Stimulated activated naive B cell treated with anti-CD40 and anti-IgM and Interleukin-4, amounts not matched to agents 10 μg/mL and 1 μg/mL and 100 μg/mL, for 72 hours (primary cell): ENCODE measurements at regions not wholly inside any gene's neighbourhood (a gene's known extent, or its start where the extent isn't known, plus 50 kb on each side); places are given as distances from the start of the nearest gene placed in this dataset.
A peak's percentile ranks its signal among the peaks of the same experiment; 100 is the strongest.

Source experiments
- ATAC-seq, 2 donors: fragments of 150-1000 bp; cut with Tn5 transposase; replicated peaks; 2 replicates each; pipeline ENCODE4 v1.10.0; 2021; ENCODE audit warnings: moderate library complexity in 1 of 2
- DNase-seq: peaks from one replicate; pipeline ENCODE4 v3.0.0; 2021
- H3K27ac Mint-ChIP-seq: one replicate; pipeline ENCODE4 v1.8.0; 2022; ENCODE audit warnings: mild to moderate bottlenecking, mixed read lengths
- H3K27me3 Mint-ChIP-seq, 2 donors: one replicate each; pipeline ENCODE4 v1.8.0; 2022; ENCODE audit warnings: mixed read lengths in 2 of 2
- H3K36me3 Mint-ChIP-seq, 2 donors: one replicate each; pipeline ENCODE4 v1.8.0; 2022; ENCODE audit warnings: mixed read lengths in 2 of 2, mild to moderate bottlenecking in 1 of 2
- H3K4me1 Mint-ChIP-seq, 2 donors: one replicate each; pipeline ENCODE4 v1.8.0; 2022; ENCODE audit warnings: mixed read lengths in 2 of 2, mild to moderate bottlenecking in 1 of 2
- H3K4me3 Mint-ChIP-seq, 2 donors: one replicate each; pipeline ENCODE4 v1.8.0; 2022; ENCODE audit warnings: mild to moderate bottlenecking in 2 of 2, mixed read lengths in 2 of 2, moderate library complexity in 1 of 2
- H3K9me3 Mint-ChIP-seq, 2 donors: one replicate each; pipeline ENCODE4 v1.8.0; 2022; ENCODE audit warnings: mixed read lengths in 2 of 2, mild to moderate bottlenecking in 1 of 2

DNA sequence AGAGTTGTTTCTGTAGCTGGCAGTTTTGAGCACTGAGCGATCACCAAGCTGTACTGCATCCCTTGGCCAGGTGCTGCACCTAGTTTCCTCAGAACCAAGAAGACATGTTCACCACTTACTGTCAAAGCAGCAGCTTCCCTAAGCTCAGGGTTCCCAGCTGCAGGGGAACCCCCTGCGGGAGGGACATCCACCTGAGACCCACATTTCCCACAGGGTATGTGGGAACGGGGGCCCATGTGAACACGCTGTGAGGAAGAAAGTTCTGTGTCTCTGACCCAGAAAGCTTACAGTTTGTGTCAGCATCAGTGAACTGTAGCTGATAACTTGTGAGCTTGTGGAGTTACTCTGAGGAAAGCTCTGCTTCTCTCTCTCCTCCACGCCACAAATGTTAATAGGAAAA lies 436.8 kb upstream of the IGFBP3 start:
- no peak overlapping the region for H3K4me3 Mint-ChIP-seq
- H3K9me3 Mint-ChIP-seq, result peaks cover 0 to 1% of the 10 kb centered on the region in 2 donors
- DNase-seq, result no peak
- H3K4me1 Mint-ChIP-seq, result no peaks in the 10 kb centered on the region
- ATAC-seq, result no peak
- no peaks in the 10 kb centered on the region for H3K36me3 Mint-ChIP-seq
- peaks cover 0 to 8% of the 10 kb centered on the region in 2 donors for H3K27me3 Mint-ChIP-seq
- H3K27ac Mint-ChIP-seq, result no peak overlapping the region

DNA sequence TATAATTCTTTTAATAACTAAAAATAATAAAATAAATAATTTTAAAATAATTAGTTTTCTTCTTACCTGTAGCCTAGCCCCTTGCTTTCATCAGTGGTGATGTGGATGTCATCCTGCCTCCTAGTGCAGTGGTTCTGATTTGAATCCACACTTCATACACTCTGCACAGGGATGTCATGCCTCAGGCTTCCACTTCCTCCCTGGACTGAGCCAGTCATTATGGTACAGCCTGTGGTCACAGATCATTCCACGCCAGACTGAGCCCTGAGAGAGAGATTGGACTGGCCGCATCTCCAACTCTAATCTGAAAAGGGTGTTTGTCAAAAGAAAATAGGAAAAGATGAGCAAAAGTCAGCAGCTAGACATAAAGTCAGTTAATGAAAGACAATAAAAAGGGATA lies 436.2 kb upstream of the IGFBP3 start:
- DNase-seq (no peak), ATAC-seq (peak in 1 of 2 donors; percentile 46)
- Mint-ChIP-seq H3K4me3 (no peak overlapping the region), H3K36me3 (no peaks in the 10 kb centered on the region), H3K27me3 (peaks cover 0 to 8% of the 10 kb centered on the region in 2 donors), H3K4me1 (no peaks in the 10 kb centered on the region), H3K27ac (no peak overlapping the region), H3K9me3 (peaks cover 0 to 1% of the 10 kb centered on the region in 2 donors)

DNA sequence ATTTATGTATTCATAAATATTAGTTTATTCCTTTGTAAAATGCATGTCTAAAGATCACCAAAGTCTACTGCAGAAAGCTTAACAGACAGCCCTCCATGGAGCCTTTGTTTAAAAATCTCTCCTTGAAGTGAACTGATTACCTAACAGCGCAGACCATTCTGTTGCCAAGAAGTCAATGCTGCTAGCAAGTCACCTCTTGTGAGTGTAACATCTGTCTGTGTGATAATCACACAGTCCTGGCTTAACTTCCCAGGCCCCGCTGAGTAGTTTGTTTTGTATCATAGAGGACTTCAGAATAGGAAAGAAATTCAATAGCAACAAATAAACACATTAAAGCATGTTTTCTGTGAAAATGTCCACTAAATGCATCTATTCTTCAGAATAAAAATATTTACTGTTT lies 435.3 kb upstream of the IGFBP3 start:
- no peaks in the 10 kb centered on the region for H3K4me1 Mint-ChIP-seq
- no peak overlapping the region for H3K27ac Mint-ChIP-seq
- peaks cover 0 to 8% of the 10 kb centered on the region in 2 donors for H3K27me3 Mint-ChIP-seq
- H3K36me3 Mint-ChIP-seq, result no peaks in the 10 kb centered on the region
- H3K4me3 Mint-ChIP-seq, result no peak overlapping the region
- ATAC-seq, result no peak
- H3K9me3 Mint-ChIP-seq, result peaks cover 0 to 1% of the 10 kb centered on the region in 2 donors
- no peak for DNase-seq

DNA sequence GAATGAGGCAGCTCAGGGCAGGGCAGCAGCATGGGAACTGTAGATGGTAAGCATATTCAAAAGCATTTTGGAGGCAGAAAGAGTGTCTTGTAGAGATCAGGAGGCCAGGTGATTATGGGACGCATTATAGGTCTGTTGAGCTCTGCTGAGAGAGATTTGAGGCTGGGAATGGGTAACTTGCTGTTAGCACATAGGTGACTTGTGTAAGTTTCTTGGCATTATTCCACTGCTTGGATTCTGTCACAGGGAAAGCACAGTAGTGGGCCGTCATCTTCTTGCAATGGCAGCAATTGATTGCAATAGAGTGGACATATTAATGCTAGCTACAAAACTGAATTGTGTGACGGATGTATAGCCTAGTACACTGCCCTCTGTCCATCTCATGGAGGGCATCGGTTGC lies 434.3 kb upstream of the IGFBP3 start:
- Mint-ChIP-seq H3K27me3 (peaks cover 0 to 8% of the 10 kb centered on the region in 2 donors), H3K27ac (no peak overlapping the region), H3K9me3 (peaks cover 0 to 1% of the 10 kb centered on the region in 2 donors), H3K4me1 (no peaks in the 10 kb centered on the region), H3K36me3 (no peaks in the 10 kb centered on the region), H3K4me3 (no peak overlapping the region)
- ATAC-seq (no peak), DNase-seq (no peak)

DNA sequence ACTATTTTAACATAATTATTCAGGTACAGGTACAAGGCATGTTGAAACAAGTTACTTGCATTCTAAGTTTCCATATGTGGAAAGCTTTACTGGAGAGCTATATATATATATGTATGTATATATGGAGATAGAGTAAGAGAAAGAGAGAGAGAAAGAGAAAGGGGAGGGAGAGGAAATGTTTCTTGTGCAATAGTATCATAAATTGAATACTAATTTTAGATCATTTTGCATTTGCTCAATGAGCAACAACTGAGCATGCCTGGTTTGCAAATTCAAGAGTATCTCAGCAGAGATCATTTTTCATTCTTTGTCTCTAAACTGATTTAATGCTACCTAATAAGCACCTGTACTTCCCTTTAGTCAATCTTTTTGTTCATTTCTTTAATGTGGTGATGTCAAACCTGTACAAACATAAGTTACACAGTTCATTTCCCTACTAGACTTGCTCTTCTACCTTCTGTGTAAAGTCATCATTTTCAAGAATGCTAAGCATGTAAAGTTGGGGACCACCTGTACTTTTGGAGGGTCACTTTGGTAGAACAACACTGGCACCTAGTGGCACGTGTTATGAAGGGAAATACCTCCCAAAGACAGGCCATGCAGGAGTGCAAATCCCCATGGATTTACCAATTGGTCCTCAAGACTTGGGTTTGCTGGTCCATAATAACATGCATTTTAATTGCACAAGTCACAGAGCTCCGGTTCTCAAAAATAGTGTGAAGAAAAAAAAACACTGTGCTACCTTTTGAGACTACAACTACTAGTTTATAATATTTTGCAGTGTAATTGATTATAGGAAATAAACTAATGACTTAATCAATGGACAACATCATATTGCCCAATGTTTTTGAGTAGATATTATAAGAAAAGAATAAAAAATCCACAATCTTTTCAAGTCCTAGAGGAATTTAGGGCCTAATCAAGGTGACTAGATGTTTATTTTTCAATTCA lies 431.2 kb upstream of the IGFBP3 start:
- DNase-seq (no peak), ATAC-seq (peak in 1 of 2 donors; percentile 51)
- Mint-ChIP-seq H3K4me1 (no peaks in the 10 kb centered on the region), H3K36me3 (no peaks in the 10 kb centered on the region), H3K27ac (no peak overlapping the region), H3K27me3 (peaks cover 0 to 8% of the 10 kb centered on the region in 2 donors), H3K4me3 (no peak overlapping the region), H3K9me3 (peaks cover 0 to 1% of the 10 kb centered on the region in 2 donors)

DNA sequence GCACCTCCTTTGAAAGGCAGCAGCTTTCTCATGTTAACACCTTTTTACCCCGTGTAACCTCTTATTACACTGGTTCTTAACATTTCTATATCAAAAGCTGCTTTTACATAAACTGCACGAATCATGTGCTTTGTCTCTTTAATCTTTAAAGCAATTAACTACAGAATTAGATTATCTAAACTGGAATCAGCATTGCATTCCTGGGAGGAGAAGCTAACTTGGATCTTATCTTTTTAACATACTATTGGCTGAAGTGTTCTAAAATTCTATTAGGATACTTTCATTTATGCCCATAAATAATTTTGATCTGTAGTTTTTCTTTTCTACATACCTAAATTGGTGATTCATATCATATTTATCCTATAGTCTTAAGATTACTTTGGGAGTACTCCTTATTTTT lies 428.4 kb upstream of the IGFBP3 start:
- ATAC-seq, result no peak
- Mint-ChIP-seq H3K27me3 (peaks cover 0 to 6% of the 10 kb centered on the region in 2 donors), H3K27ac (no peak overlapping the region), H3K4me1 (no peaks in the 10 kb centered on the region), H3K36me3 (no peaks in the 10 kb centered on the region), H3K9me3 (peaks cover 0 to 1% of the 10 kb centered on the region in 2 donors), H3K4me3 (no peak overlapping the region)
- no peak for DNase-seq

DNA sequence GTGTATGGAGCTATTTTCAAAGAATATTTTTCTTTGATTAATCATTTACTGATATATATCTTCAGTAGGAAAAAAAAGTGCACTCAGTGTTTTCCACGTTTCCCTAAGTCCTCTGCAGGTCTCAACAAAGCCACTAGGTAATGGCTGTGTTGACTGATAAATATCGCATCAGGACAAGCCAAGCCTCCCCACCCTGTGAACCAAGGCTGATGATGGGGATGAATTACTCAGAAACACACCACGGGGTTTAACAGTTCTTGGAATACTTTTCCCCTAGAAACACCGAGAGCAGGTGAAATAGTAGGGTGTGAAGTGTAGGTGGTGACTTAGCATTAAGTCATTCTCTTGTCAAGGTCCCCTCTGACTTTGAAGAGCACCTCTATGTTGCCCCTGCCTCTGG lies 423.5 kb upstream of the IGFBP3 start:
- Mint-ChIP-seq H3K4me3 (no peak overlapping the region), H3K4me1 (no peaks in the 10 kb centered on the region), H3K27ac (no peak overlapping the region), H3K36me3 (no peaks in the 10 kb centered on the region), H3K27me3 (no peaks in the 10 kb centered on the region), H3K9me3 (no peaks in the 10 kb centered on the region)
- DNase-seq (no peak), ATAC-seq (no peak)

DNA sequence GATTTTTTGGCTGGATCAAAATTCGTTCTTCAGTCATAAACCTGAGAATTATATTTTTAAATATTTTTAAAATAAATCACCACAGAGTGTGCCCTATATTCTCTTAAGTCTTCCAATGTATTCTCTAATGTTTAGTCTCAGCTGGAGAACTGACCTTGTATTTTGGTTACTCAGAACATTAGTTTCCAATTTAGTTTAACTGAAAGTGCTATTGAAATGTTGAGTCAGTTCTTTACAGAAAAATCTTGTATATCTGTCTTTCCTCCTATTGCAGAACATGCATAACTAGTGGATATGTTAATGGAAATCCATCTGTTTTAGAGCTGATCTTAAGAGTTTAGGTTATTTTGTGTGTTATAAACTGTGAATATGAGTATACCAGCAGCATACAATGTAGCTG lies 422.7 kb upstream of the IGFBP3 start:
- DNase-seq (no peak), ATAC-seq (no peak)
- Mint-ChIP-seq H3K27ac (no peak overlapping the region), H3K4me3 (no peak overlapping the region), H3K9me3 (peaks cover 0 to 4% of the 10 kb centered on the region in 2 donors), H3K27me3 (no peaks in the 10 kb centered on the region), H3K36me3 (no peaks in the 10 kb centered on the region), H3K4me1 (no peaks in the 10 kb centered on the region)

DNA sequence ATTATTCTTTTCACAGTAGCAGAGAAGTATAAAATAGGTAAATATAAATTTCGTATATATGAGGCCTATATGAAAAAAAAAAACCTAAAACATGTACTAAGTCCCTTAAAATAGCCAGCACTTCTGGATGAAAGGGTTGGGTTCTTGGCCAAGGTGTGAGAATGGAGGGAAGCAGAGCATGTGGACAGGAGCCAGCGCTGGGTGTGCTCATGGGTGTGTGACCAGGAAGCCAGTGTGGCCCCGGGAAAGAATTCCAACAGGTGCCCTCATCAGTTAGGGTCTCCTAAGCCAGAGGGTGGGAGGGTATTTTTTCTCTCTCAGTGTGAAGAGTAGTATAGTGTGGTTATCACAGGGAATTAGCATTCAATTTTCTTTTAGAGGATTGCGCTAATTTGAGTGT lies 401.9 kb upstream of the IGFBP3 start:
- Mint-ChIP-seq H3K4me3 (no peak overlapping the region), H3K27me3 (peaks cover 0 to 4% of the 10 kb centered on the region in 2 donors), H3K4me1 (peaks cover 5 to 6% of the 10 kb centered on the region in 2 donors), H3K9me3 (peaks cover 4 to 5% of the 10 kb centered on the region in 2 donors), H3K36me3 (no peaks in the 10 kb centered on the region), H3K27ac (no peak overlapping the region)
- no peak for DNase-seq
- ATAC-seq, result no peak

DNA sequence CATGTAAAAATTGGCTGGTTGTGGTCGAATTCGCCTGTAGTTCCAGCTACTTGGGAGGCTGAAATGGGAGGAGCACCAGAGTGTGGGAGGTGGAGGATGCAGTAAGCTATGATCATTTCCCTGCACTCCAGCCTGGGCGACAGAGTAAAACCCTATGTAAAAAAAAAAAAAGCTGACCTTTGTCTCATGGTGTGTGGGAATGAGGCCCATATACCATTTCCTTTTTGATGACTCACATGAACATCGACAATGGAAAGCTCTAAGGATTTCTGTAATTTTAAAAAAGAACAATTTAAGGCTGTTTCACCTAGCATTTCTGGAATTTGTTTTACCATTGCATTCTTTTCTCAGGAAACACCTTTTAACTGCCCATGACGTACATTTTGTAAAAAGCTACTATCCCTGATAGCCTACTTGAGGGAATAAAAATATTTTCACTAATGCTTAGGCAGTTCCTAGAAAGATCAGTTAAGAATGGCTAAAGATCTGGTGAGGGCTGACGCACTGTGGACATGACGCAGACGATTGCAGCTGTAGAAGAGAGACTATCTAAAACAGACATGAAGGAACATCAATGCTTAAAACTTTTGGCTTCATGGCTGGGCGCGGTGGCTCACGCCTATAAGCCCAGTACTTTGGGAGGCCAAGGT lies 400.6 kb upstream of the IGFBP3 start:
- H3K27ac Mint-ChIP-seq, result no peak overlapping the region
- peaks cover 5 to 6% of the 10 kb centered on the region in 2 donors for H3K4me1 Mint-ChIP-seq
- H3K4me3 Mint-ChIP-seq, result no peak overlapping the region
- H3K27me3 Mint-ChIP-seq, result peaks cover 0 to 4% of the 10 kb centered on the region in 2 donors
- no peaks in the 10 kb centered on the region for H3K36me3 Mint-ChIP-seq
- DNase-seq (no peak), ATAC-seq (no peak)
- H3K9me3 Mint-ChIP-seq, result peaks cover 4 to 5% of the 10 kb centered on the region in 2 donors

DNA sequence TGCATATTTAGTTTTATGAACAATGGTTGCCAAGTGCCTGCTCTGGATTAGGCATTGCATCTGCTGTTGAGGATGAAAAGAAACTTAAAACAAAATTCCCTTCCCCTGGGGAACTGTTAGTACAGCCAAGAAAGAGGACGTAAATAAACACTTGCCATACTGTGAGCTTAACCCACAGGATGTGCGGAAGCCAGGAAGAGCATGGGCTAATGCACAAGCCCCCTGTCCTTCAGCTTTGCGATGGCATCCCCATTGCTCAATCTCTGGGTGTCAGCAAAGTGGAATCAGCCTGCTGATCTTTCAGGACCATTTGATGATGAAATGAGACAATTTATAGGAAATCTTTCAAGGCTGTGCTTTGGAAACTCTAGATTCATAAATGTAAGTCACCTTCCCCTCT lies 399.9 kb upstream of the IGFBP3 start:
- no peak for DNase-seq
- no peak for ATAC-seq
- H3K4me1 Mint-ChIP-seq, result peaks cover 5 to 6% of the 10 kb centered on the region in 2 donors
- H3K4me3 Mint-ChIP-seq, result no peak overlapping the region
- H3K27ac Mint-ChIP-seq, result no peak overlapping the region
- H3K36me3 Mint-ChIP-seq, result no peaks in the 10 kb centered on the region
- peaks cover 4 to 5% of the 10 kb centered on the region in 2 donors for H3K9me3 Mint-ChIP-seq
- peaks cover 0 to 4% of the 10 kb centered on the region in 2 donors for H3K27me3 Mint-ChIP-seq

DNA sequence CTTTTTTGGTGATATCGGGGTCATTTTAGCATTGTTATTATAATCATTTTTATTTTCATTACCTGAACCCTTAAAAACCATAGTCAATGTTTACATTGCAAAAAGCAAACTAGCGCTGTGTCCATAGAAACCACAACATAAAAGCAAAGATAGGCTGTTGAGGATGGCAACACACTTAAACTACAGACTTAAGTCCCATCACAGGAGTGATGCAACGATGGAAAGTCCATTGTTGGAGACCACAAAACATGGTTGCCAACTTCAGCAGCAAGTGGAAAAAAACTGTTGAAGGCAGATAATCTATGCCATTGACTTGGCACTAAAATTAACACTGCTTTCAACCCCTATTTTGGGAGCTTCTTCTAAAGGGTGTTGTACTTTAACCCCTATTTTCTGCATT lies 398.8 kb upstream of the IGFBP3 start:
- no peaks in the 10 kb centered on the region for H3K36me3 Mint-ChIP-seq
- no peaks in the 10 kb centered on the region for H3K27me3 Mint-ChIP-seq
- peaks cover 3 to 4% of the 10 kb centered on the region in 2 donors for H3K9me3 Mint-ChIP-seq
- no peak overlapping the region for H3K27ac Mint-ChIP-seq
- no peak for ATAC-seq
- H3K4me1 Mint-ChIP-seq, result no peaks in the 10 kb centered on the region
- H3K4me3 Mint-ChIP-seq, result no peak overlapping the region
- no peak for DNase-seq

DNA sequence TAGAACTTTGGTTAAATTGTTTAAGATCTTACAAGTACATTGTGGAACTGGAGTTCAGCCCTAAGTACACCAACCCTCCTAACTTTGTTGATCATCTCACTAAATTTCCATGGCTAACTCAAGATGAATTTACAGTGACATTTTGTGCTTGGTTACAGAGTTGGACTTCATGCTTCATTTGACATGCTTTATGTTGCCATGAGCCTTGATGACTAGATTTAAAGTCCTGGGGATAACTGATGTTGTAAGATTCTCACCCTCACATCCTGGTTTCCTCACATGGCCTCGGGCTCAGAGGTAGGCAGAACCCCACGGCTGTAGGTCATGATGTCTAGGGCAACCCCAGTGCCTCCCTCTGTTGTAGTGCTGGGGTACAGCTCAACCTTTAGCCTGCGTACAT lies 397.2 kb upstream of the IGFBP3 start:
- no peaks in the 10 kb centered on the region for H3K4me1 Mint-ChIP-seq
- DNase-seq (no peak), ATAC-seq (no peak)
- H3K4me3 Mint-ChIP-seq, result no peak overlapping the region
- H3K27me3 Mint-ChIP-seq, result no peaks in the 10 kb centered on the region
- no peaks in the 10 kb centered on the region for H3K36me3 Mint-ChIP-seq
- peaks cover 3 to 4% of the 10 kb centered on the region in 2 donors for H3K9me3 Mint-ChIP-seq
- no peak overlapping the region for H3K27ac Mint-ChIP-seq

DNA sequence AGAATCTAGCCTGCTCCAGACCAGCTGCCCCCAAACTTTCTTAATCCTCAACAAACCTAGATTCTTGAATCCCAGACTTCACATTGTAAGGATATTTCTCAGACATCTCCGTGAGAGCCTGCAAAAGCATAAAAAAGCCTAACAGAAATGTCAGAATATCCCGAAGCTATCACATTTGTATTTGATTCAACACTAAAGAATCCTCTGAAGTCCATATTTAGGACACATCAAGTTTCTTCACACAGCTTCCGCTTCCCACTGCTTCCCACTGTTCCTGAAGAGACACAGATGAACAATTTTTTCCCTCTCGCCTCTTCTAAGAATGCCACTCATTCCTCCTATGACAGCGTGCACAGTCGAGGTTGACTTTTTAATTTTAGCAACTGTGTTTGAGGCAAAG lies 396.2 kb upstream of the IGFBP3 start:
- no peaks in the 10 kb centered on the region for H3K36me3 Mint-ChIP-seq
- H3K4me1 Mint-ChIP-seq, result no peaks in the 10 kb centered on the region
- DNase-seq (no peak), ATAC-seq (no peak)
- H3K9me3 Mint-ChIP-seq, result peaks cover 0 to 4% of the 10 kb centered on the region in 2 donors
- H3K27me3 Mint-ChIP-seq, result no peaks in the 10 kb centered on the region
- H3K27ac Mint-ChIP-seq, result no peak overlapping the region
- H3K4me3 Mint-ChIP-seq, result no peak overlapping the region

DNA sequence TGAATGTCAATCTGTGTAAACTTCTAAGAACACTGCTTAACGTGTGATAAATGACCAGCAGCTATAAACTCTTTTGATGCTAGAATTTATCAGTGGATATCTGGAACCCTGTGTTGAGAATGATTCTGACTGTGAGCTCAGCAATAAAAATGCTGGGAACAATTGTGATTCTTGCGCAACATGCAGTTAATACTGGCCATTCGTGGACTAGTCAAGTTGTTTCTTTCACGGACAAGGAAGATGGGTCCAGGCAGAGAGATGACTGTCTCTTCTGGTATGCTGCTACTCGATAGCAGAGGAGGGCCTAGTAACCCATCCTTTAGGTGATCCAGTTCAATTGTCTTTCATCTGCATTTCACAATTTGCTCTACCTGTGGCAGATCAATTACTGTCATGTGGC lies 394.8 kb upstream of the IGFBP3 start:
- peaks cover 0 to 3% of the 10 kb centered on the region in 2 donors for H3K9me3 Mint-ChIP-seq
- no peaks in the 10 kb centered on the region for H3K4me1 Mint-ChIP-seq
- ATAC-seq (no peak), DNase-seq (no peak)
- H3K36me3 Mint-ChIP-seq, result no peaks in the 10 kb centered on the region
- no peaks in the 10 kb centered on the region for H3K27me3 Mint-ChIP-seq
- no peak overlapping the region for H3K27ac Mint-ChIP-seq
- H3K4me3 Mint-ChIP-seq, result no peak overlapping the region
